Fibroblast of the aortic adventitia (primary cell): ENCODE measurements at regions not wholly inside any gene's neighbourhood (a gene's known extent, or its start where the extent isn't known, plus 50 kb on each side); places are given as distances from the start of the nearest gene placed in this dataset.

Experiments
- DNase-seq: peaks from one replicate; pipeline ENCODE4 v3.0.0-alpha.2; 2010; ENCODE audit warnings: low read depth
- H3K4me3 ChIP-seq: 2 replicates; pipeline ENCODE4 v1.5.1; 2011; ENCODE audit warnings: low read depth, mild to moderate bottlenecking, control low read depth, low read length, moderate library complexity
- CTCF ChIP-seq: IDR thresholded peaks from 2 replicates; pipeline ENCODE4 v1.5.1; 2011; ENCODE audit warnings: mild to moderate bottlenecking, low read length, control low read depth, inconsistent platforms; ENCODE audit not compliant: insufficient read depth

GRCh38 chrX:133468051-133468450, 52.8 kb upstream of the GPC4 start:
- H3K4me3 ChIP-seq, result no peak overlapping the region
- no peak for TF ChIP-seq CTCF

GRCh38 chrX:133465254-133465653, 50.0 kb upstream of the GPC4 start:
- no peak overlapping the region for H3K4me3 ChIP-seq
- no peak for DNase-seq
- TF ChIP-seq CTCF, result no peak

More at GRCh38 chrX:133468051-133468450, 52.8 kb upstream of the GPC4 start:
- DNase-seq, result no peak
